PFSK-1 (cell line): ENCODE measurements at regions not wholly inside any gene's neighbourhood (a gene's known extent, or its start where the extent isn't known, plus 50 kb on each side); places are given as distances from the start of the nearest gene placed in this dataset.

Experiments
- FOXP2 ChIP-seq: optimal IDR thresholded peaks from 2 replicates; pipeline ENCODE3; 2011; ENCODE audit warnings: borderline replicate concordance, control low read depth, inconsistent platforms; ENCODE audit not compliant: insufficient read depth; ENCODE audit errors: extremely low read length, extremely low read depth
- POLR2AphosphoS5 ChIP-seq: IDR thresholded peaks from 2 replicates; pipeline ENCODE4 v1.6.1; 2012; ENCODE audit warnings: low read depth, mild to moderate bottlenecking, control low read depth, low read length, moderate library complexity
- SIN3A ChIP-seq: IDR thresholded peaks from 2 replicates; pipeline ENCODE4 v1.6.1; 2012; ENCODE audit warnings: mild to moderate bottlenecking, low read length, moderate library complexity, borderline replicate concordance; ENCODE audit not compliant: insufficient read depth
- TAF1 ChIP-seq: IDR thresholded peaks from 2 replicates; pipeline ENCODE4 v1.6.1; 2012; ENCODE audit warnings: low read length, control low read depth, borderline replicate concordance; ENCODE audit not compliant: insufficient read depth
- TF ChIP-seq, protein P1 (sequence below), 2 experiments: IDR thresholded peaks; 2 replicates each; pipeline versions ENCODE4 v1.6.1 to v1.8.0; 2011 to 2012; ENCODE audit warnings: low read depth in 2 of 2, low read length in 2 of 2, control low read depth in 1 of 2, inconsistent platforms in 1 of 2, mild to moderate bottlenecking in 1 of 2, moderate library complexity in 1 of 2; ENCODE audit not compliant: insufficient read depth in 1 of 2

DNA sequence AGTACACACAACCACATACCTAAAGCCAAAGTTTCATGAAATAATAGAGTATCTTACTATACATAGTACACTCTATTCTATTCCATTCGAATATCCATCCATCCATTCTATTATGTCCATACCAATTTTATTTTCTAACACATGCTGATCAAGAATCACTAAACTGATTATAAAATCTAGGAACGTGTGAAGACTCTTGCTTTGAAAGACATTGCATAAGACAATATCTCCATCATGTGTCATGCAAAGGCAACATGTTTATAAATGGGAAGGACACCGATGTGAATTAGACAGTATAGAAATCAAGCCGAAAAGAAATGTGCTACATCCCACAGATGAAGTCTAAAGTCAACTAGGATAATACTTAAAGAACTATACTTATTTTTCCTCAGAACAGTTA is 1561.5 kb upstream of the TENM4 start:
- TF ChIP-seq, protein P1, sequence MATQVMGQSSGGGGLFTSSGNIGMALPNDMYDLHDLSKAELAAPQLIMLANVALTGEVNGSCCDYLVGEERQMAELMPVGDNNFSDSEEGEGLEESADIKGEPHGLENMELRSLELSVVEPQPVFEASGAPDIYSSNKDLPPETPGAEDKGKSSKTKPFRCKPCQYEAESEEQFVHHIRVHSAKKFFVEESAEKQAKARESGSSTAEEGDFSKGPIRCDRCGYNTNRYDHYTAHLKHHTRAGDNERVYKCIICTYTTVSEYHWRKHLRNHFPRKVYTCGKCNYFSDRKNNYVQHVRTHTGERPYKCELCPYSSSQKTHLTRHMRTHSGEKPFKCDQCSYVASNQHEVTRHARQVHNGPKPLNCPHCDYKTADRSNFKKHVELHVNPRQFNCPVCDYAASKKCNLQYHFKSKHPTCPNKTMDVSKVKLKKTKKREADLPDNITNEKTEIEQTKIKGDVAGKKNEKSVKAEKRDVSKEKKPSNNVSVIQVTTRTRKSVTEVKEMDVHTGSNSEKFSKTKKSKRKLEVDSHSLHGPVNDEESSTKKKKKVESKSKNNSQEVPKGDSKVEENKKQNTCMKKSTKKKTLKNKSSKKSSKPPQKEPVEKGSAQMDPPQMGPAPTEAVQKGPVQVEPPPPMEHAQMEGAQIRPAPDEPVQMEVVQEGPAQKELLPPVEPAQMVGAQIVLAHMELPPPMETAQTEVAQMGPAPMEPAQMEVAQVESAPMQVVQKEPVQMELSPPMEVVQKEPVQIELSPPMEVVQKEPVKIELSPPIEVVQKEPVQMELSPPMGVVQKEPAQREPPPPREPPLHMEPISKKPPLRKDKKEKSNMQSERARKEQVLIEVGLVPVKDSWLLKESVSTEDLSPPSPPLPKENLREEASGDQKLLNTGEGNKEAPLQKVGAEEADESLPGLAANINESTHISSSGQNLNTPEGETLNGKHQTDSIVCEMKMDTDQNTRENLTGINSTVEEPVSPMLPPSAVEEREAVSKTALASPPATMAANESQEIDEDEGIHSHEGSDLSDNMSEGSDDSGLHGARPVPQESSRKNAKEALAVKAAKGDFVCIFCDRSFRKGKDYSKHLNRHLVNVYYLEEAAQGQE (IDR thresholded peaks at IDR 0.05; ENCODE audit: insufficient read depth in 1 of 2, low read depth in 2 of 2, low read length in 2 of 2) = no peak
- TF ChIP-seq POLR2AphosphoS5 (no peak), FOXP2 (no peak), TAF1 (no peak), SIN3A (no peak)

DNA sequence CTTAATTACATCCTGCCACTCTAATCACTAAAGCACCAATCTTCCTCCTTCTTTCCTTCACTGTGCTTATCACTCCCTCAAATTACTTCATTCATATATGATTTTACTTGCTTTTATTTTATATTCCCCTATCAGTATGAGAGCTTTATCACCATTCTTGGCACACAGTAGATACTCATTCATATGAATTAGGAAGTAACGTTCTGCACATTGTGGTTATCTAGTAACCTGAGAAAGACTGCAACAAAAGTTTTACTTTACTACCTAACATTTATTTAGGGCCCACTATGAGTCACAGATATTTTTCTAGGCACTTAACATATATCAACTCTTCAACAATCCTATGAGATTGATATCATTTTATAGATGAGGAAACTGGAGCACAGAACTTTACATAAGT is 1559.9 kb upstream of the TENM4 start:
- TF ChIP-seq FOXP2 (no peak), TAF1 (no peak), POLR2AphosphoS5 (no peak), SIN3A (no peak)
- TF ChIP-seq, protein P1 (IDR thresholded peaks at IDR 0.05; ENCODE audit: insufficient read depth in 1 of 2, low read depth in 2 of 2, low read length in 2 of 2) = no peak

DNA sequence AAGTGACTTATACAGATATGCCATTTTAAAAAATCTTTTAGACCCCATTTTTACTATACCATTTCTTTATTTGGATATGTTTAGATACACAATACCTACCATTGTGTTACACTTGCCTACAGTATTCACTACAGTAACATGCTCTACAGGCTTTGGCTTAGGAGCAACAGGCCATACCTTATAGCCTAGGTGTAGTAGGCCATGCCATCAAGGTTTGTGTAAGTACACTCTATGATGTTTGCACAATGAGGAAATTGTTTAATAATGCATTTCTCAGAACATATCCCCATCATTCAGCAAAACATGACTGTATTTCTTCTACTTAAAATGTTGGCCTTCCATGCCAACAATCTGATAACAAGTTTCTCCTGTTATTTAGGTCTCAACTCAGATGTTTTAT is 1559.5 kb upstream of the TENM4 start:
- TF ChIP-seq SIN3A = no peak
- TF ChIP-seq TAF1 = no peak
- TF ChIP-seq, protein P1 (IDR thresholded peaks at IDR 0.05; ENCODE audit: insufficient read depth in 1 of 2, low read depth in 2 of 2, low read length in 2 of 2) = no peak
- no peak for TF ChIP-seq FOXP2
- no peak for TF ChIP-seq POLR2AphosphoS5

DNA sequence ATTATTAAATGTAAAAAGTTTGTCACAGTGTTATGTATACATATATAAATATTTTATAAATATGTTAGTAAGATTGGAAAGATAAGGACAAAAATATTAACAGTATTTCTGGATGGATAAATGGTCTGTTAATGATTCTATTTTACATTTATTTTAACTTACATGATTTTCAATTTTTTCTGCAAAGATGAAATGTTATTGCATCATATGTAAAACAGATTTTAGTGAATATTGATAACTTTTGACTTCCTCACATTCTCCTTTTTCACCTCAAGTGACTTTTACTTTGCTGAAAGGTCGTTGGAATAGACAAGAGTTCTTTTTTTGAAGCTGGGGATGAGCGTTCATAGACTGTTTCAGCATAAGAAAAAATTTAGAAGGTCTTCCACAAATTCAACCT is 1554.7 kb upstream of the TENM4 start:
- no peak for TF ChIP-seq FOXP2
- TF ChIP-seq TAF1 = no peak
- TF ChIP-seq, protein P1 (IDR thresholded peaks at IDR 0.05; ENCODE audit: insufficient read depth in 1 of 2, low read depth in 2 of 2, low read length in 2 of 2) = no peak
- no peak for TF ChIP-seq POLR2AphosphoS5
- no peak for TF ChIP-seq SIN3A

DNA sequence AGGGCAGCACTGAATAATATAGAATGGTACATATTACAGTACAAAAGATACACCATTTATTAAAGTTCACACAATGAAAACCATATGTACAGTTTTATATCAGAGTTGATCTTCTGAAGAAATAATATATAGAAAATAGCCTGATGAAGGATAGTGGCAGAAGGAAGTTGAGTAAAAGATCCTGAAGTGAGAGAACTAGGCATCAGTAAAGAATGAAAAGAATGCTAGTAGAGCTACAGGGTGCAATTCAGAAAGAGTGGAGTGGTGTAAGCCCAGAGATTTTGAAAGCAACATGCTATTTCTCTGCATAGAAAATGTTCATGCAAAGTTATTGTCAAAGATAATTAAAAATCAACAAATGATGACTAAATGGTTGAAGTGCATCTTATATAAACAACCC is 1552.7 kb upstream of the TENM4 start:
- TF ChIP-seq FOXP2 (no peak), TAF1 (no peak), POLR2AphosphoS5 (no peak), SIN3A (no peak)
- TF ChIP-seq, protein P1 (IDR thresholded peaks at IDR 0.05; ENCODE audit: insufficient read depth in 1 of 2, low read depth in 2 of 2, low read length in 2 of 2) = no peak
